ENCODE measurements at regions not wholly inside any gene's neighbourhood (a gene's known extent, or its start where the extent isn't known, plus 50 kb on each side); places are given as distances from the start of the nearest gene placed in this dataset.

DNA sequence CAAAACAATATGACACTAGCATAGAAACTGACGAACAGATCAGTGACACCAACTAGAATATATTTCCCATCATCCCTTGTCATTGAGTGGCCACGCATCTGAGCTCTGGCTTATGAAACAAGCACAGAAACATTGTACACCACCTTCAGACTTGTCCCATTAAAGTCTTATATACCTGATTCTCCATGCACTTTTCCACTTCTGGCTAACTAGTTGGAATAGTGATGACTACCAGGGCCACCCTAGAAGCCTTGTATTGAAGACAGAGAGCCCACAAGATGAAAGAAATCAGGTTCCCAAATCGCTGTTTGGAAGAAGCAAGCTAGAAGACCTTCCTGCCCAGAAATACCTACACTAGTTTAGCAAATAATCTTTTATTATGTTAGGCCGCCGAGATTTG is 99.7 kb upstream of the PPM1H start:
- DNase-seq (ENCODE audit: low read depth, low spot score) (no peak), ATAC-seq (no peak), FAIRE-seq (no peak)
- Histone ChIP-seq H3K27me3 (replicated peaks in 1 of 2; ENCODE audit: control insufficient read depth in 2 of 2, insufficient read depth in 2 of 2, low read length in 1 of 2) (no peaks in the 10 kb centered on the region), H4K20me1 (ENCODE audit: control insufficient read depth, insufficient read depth) (no peaks in the 10 kb centered on the region), H3K9me3 (replicated peaks; ENCODE audit: control insufficient read depth, insufficient read depth, low read length) (no peaks in the 10 kb centered on the region), H3K4me1 (ENCODE audit: control insufficient read depth, insufficient read depth, low read length) (no peaks in the 10 kb centered on the region), H3K27ac (ENCODE audit: control insufficient read depth, insufficient read depth) (no peak overlapping the region), H3K4me2 (ENCODE audit: control insufficient read depth, insufficient read depth) (no peak overlapping the region), H3K36me3 (ENCODE audit: control insufficient read depth in 2 of 2, insufficient read depth in 2 of 2, low read length in 1 of 2) (no peaks in the 10 kb centered on the region), H3K4me3 (no peak overlapping the region), H3K9ac (ENCODE audit: control insufficient read depth, insufficient read depth, low read length) (no peak overlapping the region), H3K79me2 (ENCODE audit: control insufficient read depth, insufficient read depth, low read length) (no peaks in the 10 kb centered on the region), H2AFZ (ENCODE audit: control insufficient read depth, low read depth, low read length) (no peak overlapping the region)
- BruUV-seq (replicated peaks) = no TSS peak
- TF ChIP-seq SREBF2 (IDR thresholded peaks at IDR 0.05; ENCODE audit: low read length) (no peak), RCOR1 (conservative IDR thresholded peaks at IDR 0.05; ENCODE audit: low read depth, low read length) (no peak)
- TF ChIP-seq, protein P1, sequence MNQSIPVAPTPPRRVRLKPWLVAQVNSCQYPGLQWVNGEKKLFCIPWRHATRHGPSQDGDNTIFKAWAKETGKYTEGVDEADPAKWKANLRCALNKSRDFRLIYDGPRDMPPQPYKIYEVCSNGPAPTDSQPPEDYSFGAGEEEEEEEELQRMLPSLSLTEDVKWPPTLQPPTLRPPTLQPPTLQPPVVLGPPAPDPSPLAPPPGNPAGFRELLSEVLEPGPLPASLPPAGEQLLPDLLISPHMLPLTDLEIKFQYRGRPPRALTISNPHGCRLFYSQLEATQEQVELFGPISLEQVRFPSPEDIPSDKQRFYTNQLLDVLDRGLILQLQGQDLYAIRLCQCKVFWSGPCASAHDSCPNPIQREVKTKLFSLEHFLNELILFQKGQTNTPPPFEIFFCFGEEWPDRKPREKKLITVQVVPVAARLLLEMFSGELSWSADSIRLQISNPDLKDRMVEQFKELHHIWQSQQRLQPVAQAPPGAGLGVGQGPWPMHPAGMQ (IDR thresholded peaks at IDR 0.05; ENCODE audit: borderline replicate concordance) = no peak
- ChIA-PET CTCF (no interaction called here), POLR2A (no interaction called here), SMC1A (ENCODE audit: uncharacterized antibody, unreplicated experiment) (interaction anchor here (1.1 kb wide), 1 partner anchor 9 kb away, joined by 3 read pairs; no protein-coding TSS in a partner anchor), RAD21 (ENCODE audit: unreplicated experiment) (no interaction called here)
- 47% methylated on average over 5 of the region's 5 CpGs for WGBS (ENCODE audit: insufficient coverage, insufficient replicate concordance, low lambda C conversion rate, missing lambda C conversion rate)
- in situ Hi-C loops (cut with MboI) = no loop called here
- intact Hi-C loops (cut with micrococcal nuclease; ENCODE audit: unreplicated experiment) = no loop called here

DNA sequence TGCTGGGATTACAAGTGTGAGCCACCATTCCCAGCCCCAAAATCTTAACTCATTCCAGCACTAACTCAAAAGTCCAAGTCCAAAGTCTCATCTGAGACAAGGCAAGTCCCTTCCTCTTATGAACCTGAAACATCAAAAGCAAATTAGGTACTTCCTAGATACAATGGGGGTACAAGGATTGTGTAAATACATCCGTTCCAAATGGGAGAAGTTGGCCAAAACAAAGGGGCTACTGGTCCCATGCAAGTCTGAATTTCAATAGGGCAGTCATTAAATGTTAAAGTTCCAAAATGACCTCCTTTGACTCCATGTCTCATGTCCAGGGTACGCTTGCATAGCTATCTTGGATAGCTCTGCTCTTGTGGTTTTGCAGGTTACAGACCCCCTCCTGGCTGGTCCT is 94.7 kb upstream of the PPM1H start:
- no peak overlapping the region for H3K4me3 ChIP-seq
- 0% methylated on average over 2 of the region's 2 CpGs for WGBS (ENCODE audit: insufficient coverage, insufficient replicate concordance, low lambda C conversion rate, missing lambda C conversion rate)
- no TSS peak for BruUV-seq (replicated peaks)
- FAIRE-seq (no peak), ATAC-seq (no peak), DNase-seq (ENCODE audit: low read depth, low spot score) (no peak)
- in situ Hi-C loops (cut with MboI) (no loop called here), intact Hi-C loops (cut with micrococcal nuclease; ENCODE audit: unreplicated experiment) (no loop called here)
- no peaks in the 10 kb centered on the region for H4K20me1 ChIP-seq (ENCODE audit: control insufficient read depth, insufficient read depth)
- H3K27me3 ChIP-seq (replicated peaks in 1 of 2; ENCODE audit: control insufficient read depth in 2 of 2, insufficient read depth in 2 of 2, low read length in 1 of 2) = no peaks in the 10 kb centered on the region
- H3K79me2 ChIP-seq (ENCODE audit: control insufficient read depth, insufficient read depth, low read length) = no peaks in the 10 kb centered on the region
- SMC1A ChIA-PET (ENCODE audit: uncharacterized antibody, unreplicated experiment) = no interaction called here
- no peak overlapping the region for H3K27ac ChIP-seq (ENCODE audit: control insufficient read depth, insufficient read depth)
- H3K36me3 ChIP-seq (ENCODE audit: control insufficient read depth in 2 of 2, insufficient read depth in 2 of 2, low read length in 1 of 2) = no peaks in the 10 kb centered on the region
- RAD21 ChIA-PET (ENCODE audit: unreplicated experiment) = no interaction called here
- no peaks in the 10 kb centered on the region for H3K4me1 ChIP-seq (ENCODE audit: control insufficient read depth, insufficient read depth, low read length)
- CTCF ChIA-PET = no interaction called here
- H2AFZ ChIP-seq (ENCODE audit: control insufficient read depth, low read depth, low read length) = no peak overlapping the region
- no peaks in the 10 kb centered on the region for H3K9me3 ChIP-seq (replicated peaks; ENCODE audit: control insufficient read depth, insufficient read depth, low read length)
- H3K4me2 ChIP-seq (ENCODE audit: control insufficient read depth, insufficient read depth) = no peak overlapping the region
- H3K9ac ChIP-seq (ENCODE audit: control insufficient read depth, insufficient read depth, low read length) = no peak overlapping the region
- POLR2A ChIA-PET = no interaction called here
- TF ChIP-seq, protein P2, sequence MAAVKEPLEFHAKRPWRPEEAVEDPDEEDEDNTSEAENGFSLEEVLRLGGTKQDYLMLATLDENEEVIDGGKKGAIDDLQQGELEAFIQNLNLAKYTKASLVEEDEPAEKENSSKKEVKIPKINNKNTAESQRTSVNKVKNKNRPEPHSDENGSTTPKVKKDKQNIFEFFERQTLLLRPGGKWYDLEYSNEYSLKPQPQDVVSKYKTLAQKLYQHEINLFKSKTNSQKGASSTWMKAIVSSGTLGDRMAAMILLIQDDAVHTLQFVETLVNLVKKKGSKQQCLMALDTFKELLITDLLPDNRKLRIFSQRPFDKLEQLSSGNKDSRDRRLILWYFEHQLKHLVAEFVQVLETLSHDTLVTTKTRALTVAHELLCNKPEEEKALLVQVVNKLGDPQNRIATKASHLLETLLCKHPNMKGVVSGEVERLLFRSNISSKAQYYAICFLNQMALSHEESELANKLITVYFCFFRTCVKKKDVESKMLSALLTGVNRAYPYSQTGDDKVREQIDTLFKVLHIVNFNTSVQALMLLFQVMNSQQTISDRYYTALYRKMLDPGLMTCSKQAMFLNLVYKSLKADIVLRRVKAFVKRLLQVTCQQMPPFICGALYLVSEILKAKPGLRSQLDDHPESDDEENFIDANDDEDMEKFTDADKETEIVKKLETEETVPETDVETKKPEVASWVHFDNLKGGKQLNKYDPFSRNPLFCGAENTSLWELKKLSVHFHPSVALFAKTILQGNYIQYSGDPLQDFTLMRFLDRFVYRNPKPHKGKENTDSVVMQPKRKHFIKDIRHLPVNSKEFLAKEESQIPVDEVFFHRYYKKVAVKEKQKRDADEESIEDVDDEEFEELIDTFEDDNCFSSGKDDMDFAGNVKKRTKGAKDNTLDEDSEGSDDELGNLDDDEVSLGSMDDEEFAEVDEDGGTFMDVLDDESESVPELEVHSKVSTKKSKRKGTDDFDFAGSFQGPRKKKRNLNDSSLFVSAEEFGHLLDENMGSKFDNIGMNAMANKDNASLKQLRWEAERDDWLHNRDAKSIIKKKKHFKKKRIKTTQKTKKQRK (IDR thresholded peaks at IDR 0.05; ENCODE audit: low read depth, low read length) = no peak
- TF ChIP-seq SIX5 (IDR thresholded peaks at IDR 0.05; ENCODE audit: low read depth, low read length, severe bottlenecking) = no peak
- TF ChIP-seq BMI1 (IDR thresholded peaks at IDR 0.05; ENCODE audit: borderline replicate concordance) = no peak
- no peak for TF ChIP-seq NFIC (IDR thresholded peaks at IDR 0.05; ENCODE audit: low read depth, low read length)
- no peak for TF ChIP-seq TAF1 (IDR thresholded peaks at IDR 0.05; ENCODE audit: borderline replicate concordance, low read depth, low read length)
- TF ChIP-seq, protein P3, sequence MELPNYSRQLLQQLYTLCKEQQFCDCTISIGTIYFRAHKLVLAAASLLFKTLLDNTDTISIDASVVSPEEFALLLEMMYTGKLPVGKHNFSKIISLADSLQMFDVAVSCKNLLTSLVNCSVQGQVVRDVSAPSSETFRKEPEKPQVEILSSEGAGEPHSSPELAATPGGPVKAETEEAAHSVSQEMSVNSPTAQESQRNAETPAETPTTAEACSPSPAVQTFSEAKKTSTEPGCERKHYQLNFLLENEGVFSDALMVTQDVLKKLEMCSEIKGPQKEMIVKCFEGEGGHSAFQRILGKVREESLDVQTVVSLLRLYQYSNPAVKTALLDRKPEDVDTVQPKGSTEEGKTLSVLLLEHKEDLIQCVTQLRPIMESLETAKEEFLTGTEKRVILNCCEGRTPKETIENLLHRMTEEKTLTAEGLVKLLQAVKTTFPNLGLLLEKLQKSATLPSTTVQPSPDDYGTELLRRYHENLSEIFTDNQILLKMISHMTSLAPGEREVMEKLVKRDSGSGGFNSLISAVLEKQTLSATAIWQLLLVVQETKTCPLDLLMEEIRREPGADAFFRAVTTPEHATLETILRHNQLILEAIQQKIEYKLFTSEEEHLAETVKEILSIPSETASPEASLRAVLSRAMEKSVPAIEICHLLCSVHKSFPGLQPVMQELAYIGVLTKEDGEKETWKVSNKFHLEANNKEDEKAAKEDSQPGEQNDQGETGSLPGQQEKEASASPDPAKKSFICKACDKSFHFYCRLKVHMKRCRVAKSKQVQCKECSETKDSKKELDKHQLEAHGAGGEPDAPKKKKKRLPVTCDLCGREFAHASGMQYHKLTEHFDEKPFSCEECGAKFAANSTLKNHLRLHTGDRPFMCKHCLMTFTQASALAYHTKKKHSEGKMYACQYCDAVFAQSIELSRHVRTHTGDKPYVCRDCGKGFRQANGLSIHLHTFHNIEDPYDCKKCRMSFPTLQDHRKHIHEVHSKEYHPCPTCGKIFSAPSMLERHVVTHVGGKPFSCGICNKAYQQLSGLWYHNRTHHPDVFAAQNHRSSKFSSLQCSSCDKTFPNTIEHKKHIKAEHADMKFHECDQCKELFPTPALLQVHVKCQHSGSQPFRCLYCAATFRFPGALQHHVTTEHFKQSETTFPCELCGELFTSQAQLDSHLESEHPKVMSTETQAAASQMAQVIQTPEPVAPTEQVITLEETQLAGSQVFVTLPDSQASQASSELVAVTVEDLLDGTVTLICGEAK (IDR thresholded peaks at IDR 0.05; ENCODE audit: borderline replicate concordance) = no peak
- TF ChIP-seq ATF7 (IDR thresholded peaks at IDR 0.05; ENCODE audit: low read depth) = no peak
- no peak for TF ChIP-seq NBN (IDR thresholded peaks at IDR 0.05)
